ENCODE measurements at regions not wholly inside any gene's neighbourhood (a gene's known extent, or its start where the extent isn't known, plus 50 kb on each side); places are given as distances from the start of the nearest gene placed in this dataset.

DNA sequence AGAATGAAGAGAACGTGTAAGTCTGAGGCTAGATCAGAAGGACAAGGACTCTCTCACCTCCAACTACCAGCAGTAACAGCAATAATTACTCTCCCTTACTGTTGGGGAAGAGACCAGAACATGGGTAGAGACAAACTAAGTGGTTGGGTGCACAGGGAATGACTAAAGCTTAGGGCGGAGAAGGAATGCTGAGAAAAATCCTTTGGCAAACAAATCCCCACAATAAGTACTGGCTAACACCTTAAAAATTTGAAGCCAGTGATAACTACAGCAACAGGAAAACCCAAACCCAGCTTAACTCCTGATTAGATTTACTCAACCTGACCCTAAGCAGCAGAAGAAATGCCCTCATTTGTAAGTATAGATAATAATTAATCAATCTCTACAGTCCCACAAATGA, 759.0 kb downstream of the AACS start:
- H3K4me1 Mint-ChIP-seq = no peaks in the 10 kb centered on the region
- no peaks in the 10 kb centered on the region for H3K27me3 Mint-ChIP-seq (ENCODE audit: low read depth)
- TF ChIP-seq, protein P1, sequence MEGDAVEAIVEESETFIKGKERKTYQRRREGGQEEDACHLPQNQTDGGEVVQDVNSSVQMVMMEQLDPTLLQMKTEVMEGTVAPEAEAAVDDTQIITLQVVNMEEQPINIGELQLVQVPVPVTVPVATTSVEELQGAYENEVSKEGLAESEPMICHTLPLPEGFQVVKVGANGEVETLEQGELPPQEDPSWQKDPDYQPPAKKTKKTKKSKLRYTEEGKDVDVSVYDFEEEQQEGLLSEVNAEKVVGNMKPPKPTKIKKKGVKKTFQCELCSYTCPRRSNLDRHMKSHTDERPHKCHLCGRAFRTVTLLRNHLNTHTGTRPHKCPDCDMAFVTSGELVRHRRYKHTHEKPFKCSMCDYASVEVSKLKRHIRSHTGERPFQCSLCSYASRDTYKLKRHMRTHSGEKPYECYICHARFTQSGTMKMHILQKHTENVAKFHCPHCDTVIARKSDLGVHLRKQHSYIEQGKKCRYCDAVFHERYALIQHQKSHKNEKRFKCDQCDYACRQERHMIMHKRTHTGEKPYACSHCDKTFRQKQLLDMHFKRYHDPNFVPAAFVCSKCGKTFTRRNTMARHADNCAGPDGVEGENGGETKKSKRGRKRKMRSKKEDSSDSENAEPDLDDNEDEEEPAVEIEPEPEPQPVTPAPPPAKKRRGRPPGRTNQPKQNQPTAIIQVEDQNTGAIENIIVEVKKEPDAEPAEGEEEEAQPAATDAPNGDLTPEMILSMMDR (IDR thresholded peaks at IDR 0.05; ENCODE audit: unreplicated experiment) = no peak
- H3K27ac Mint-ChIP-seq = no peak overlapping the region
- H3K9me3 Mint-ChIP-seq = peaks cover 41% of the 10 kb centered on the region
- no peak for DNase-seq (ENCODE audit: low spot score in 2 of 2, unreplicated experiment in 2 of 2)
- H3K36me3 Mint-ChIP-seq = no peaks in the 10 kb centered on the region
- no peak overlapping the region for H3K4me3 Mint-ChIP-seq

DNA sequence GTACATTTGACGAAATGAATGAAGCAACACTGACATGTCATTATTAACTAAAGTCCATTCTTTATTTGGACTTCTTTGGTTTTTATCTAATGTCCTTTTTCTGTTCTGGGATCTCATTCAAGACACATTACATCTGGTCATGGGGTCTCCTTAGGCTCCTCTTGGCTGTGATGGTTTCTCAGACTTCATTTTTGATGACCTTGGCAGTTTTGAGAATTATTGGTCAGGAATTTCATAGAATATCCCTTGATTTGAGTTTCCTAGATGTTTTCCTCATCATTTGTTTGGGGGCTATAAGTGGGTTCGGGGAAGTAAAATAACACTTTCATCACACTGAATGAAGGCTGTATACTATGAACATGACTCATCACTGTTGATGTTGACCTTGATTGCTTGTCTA, 770.6 kb downstream of the AACS start:
- Mint-ChIP-seq H3K36me3 (no peaks in the 10 kb centered on the region), H3K27me3 (ENCODE audit: low read depth) (no peaks in the 10 kb centered on the region), H3K9me3 (peaks cover 12% of the 10 kb centered on the region), H3K27ac (no peak overlapping the region), H3K4me1 (no peaks in the 10 kb centered on the region), H3K4me3 (no peak overlapping the region)
- no peak for DNase-seq (ENCODE audit: low spot score in 2 of 2, unreplicated experiment in 2 of 2)
- TF ChIP-seq, protein P1 (IDR thresholded peaks at IDR 0.05; ENCODE audit: unreplicated experiment) = no peak

DNA sequence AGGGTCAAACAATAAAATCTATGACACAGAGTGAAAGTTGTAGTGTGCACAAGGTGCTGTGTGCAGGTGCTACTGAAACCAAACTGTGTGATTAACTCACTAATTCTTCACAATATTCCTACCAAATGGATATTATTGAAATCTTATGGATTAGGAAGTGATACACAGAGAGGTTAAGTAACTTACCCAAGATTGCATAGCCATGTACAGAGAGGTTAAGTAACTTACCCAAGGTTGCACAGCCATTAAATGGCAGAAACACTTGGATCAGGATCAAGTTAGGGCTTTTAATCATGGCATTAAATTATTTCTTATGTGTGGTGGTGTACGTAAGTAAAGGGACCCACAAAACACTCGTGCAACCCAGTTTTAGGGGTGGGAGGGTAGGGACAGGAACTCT, 771.4 kb downstream of the AACS start:
- Mint-ChIP-seq H3K9me3 (peaks cover 12% of the 10 kb centered on the region), H3K27me3 (ENCODE audit: low read depth) (no peaks in the 10 kb centered on the region), H3K36me3 (no peaks in the 10 kb centered on the region), H3K4me1 (no peaks in the 10 kb centered on the region), H3K4me3 (no peak overlapping the region), H3K27ac (no peak overlapping the region)
- no peak for DNase-seq (ENCODE audit: low spot score in 2 of 2, unreplicated experiment in 2 of 2)
- TF ChIP-seq, protein P1 (IDR thresholded peaks at IDR 0.05; ENCODE audit: unreplicated experiment) = no peak

DNA sequence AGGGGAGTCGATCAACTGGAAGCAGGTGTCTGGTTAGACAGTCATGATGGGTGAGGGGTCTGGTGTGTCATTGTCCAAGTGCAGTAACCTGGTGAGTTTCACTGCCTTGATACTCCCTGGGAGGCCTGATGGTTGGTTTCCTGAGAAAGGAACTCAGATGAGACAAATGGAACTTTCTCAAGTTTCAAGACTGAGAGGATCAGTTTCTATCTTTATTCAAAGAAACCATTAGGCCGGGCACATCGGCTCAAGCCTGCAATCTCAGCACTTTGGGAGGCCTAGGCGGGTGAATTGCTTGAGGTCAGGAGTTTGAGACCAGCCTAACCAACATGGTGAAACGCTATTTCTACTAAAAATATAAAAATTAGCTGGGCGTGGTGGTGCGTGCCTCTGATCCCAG, 776.1 kb downstream of the AACS start:
- TF ChIP-seq, protein P1 (IDR thresholded peaks at IDR 0.05; ENCODE audit: unreplicated experiment) = no peak
- Mint-ChIP-seq H3K4me1 (no peaks in the 10 kb centered on the region), H3K4me3 (no peak overlapping the region), H3K36me3 (no peaks in the 10 kb centered on the region), H3K27ac (no peak overlapping the region), H3K9me3 (peaks cover 19% of the 10 kb centered on the region), H3K27me3 (ENCODE audit: low read depth) (no peaks in the 10 kb centered on the region)
- DNase-seq (ENCODE audit: low spot score in 2 of 2, unreplicated experiment in 2 of 2) = no peak

DNA sequence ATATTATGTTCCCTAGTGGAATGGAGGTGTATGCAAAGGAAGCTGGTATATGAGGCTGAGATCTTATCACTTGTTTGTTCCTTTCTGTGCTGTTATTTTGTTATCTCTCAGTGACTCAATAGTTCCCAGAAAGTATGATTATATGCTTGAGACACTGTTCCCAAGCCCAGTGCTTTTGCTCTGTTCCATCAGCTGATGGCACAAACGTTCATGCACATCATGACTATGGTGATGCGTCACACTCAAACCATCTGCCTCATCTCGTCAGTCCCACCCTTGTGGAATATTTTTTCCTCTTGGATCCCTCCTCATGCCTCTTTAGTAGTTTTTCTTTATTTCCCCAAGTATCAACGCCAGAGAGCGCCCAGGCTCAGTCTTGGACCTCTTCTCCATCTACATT, 786.9 kb downstream of the AACS start:
- Mint-ChIP-seq H3K4me3 (no peak overlapping the region), H3K27me3 (ENCODE audit: low read depth) (no peaks in the 10 kb centered on the region), H3K36me3 (no peaks in the 10 kb centered on the region), H3K9me3 (peaks cover under 1% of the 10 kb centered on the region), H3K4me1 (no peaks in the 10 kb centered on the region), H3K27ac (no peak overlapping the region)
- no peak for DNase-seq (ENCODE audit: low spot score in 2 of 2, unreplicated experiment in 2 of 2)
- TF ChIP-seq, protein P1 (IDR thresholded peaks at IDR 0.05; ENCODE audit: unreplicated experiment) = no peak

DNA sequence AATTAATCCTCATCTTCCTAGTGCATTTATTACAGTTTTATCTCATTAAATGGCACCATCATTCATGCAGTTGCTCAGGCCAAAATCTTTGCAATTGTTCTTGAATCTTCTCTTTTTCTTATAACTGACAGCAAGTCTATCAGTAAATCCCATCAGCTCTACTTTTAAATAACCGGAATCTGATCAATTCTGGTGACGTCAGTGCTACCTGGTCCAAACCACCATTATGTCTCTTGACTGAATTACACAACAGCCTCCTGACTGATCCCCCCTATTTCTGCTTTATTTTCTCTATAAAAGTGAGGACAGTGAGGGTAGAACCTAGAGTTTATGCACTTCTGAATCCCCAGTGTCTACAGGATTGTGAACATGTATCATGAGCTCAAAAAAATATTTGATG, 787.4 kb downstream of the AACS start:
- Mint-ChIP-seq H3K27me3 (ENCODE audit: low read depth) (no peaks in the 10 kb centered on the region), H3K9me3 (no peaks in the 10 kb centered on the region), H3K4me3 (no peak overlapping the region), H3K36me3 (no peaks in the 10 kb centered on the region), H3K4me1 (no peaks in the 10 kb centered on the region), H3K27ac (no peak overlapping the region)
- no peak for DNase-seq (ENCODE audit: low spot score in 2 of 2, unreplicated experiment in 2 of 2)
- TF ChIP-seq, protein P1 (IDR thresholded peaks at IDR 0.05; ENCODE audit: unreplicated experiment) = no peak

Data from mesothelial cell of epicardium (in vitro differentiated cells).